HCT116 (cell line): ENCODE measurements at regions not wholly inside any gene's neighbourhood (a gene's known extent, or its start where the extent isn't known, plus 50 kb on each side); places are given as distances from the start of the nearest gene placed in this dataset.

Source experiments
- ATAC-seq: fragments of 200-7000 bp; cut with Tn5 transposase; 2 replicates; pipeline ENCODE4 v1.9.1; 2020; ENCODE audit warnings: mild to moderate bottlenecking, moderate library complexity
- BruUV-seq: library from RNA; stranded (reverse); fragments of 400-500 nt; replicated peaks from 2 replicates; lab custom pipeline; 2021; lab: Mats Ljungman, UMichigan
- CTCF ChIA-PET: fragments of 300-600 bp; sonication (Branson Sonifier 250); formaldehyde crosslinking; loops from one replicate; lab custom pipeline; 2021; ENCODE audit warnings: antibody characterized with exemption; lab: Charles Lee
- POLR2A ChIA-PET: fragments of 300-600, 350-600 bp; sonication (Branson Sonifier 250); formaldehyde crosslinking; loops from one replicate; lab custom pipeline; 2021; ENCODE audit warnings: antibody characterized with exemption; lab: Charles Lee
- RAD21 ChIA-PET, 2 experiments: fragments of 300-600 bp; sonication (Branson Sonifier 250); formaldehyde crosslinking; loops; one replicate each; lab custom pipeline; 2023; ENCODE audit warnings: low total read pairs in 2 of 2; ENCODE audit not compliant: uncharacterized antibody in 2 of 2, unreplicated experiment in 2 of 2, low non-redundant PET in 1 of 2; lab: Charles Lee
- DNase-seq: peaks from one replicate; pipeline ENCODE4 v3.0.0-alpha.2; 2010; ENCODE audit warnings: low read depth, low spot score
- H2AFZ ChIP-seq: fragments of 200-600 bp; shearing (Covaris generic), sonication (generic); 2 replicates; pipeline ENCODE4 v1.6.1; 2017; ENCODE audit warnings: low read depth, mixed run types, mixed read lengths, antibody characterized with exemption, low read length; ENCODE audit not compliant: poor library complexity, severe bottlenecking
- H3K27ac ChIP-seq: 2 replicates; pipeline ENCODE4 v1.5.1; 2012; ENCODE audit warnings: low read depth, low read length
- H3K27me3 ChIP-seq: fragments of 200-600 bp; sonication (generic); 2 replicates; pipeline ENCODE4 v1.6.1; 2016; ENCODE audit warnings: mixed run types, low read length, mixed read lengths; ENCODE audit not compliant: insufficient read depth
- H3K36me3 ChIP-seq, 2 experiments: fragments of 200-500 bp in 1 of 2; fragments of 200-600 bp in 1 of 2; sonication (Bioruptor generic) in 1 of 2; sonication (generic) in 1 of 2; 2 replicates each; pipeline versions ENCODE4 v1.5.1 to v1.6.1; 2014 to 2016; ENCODE audit warnings: low read length in 2 of 2, inconsistent platforms in 1 of 2, mixed read lengths in 1 of 2, mixed run types in 1 of 2; ENCODE audit not compliant: insufficient read depth in 2 of 2, control insufficient read depth in 1 of 2
- H3K4me1 ChIP-seq, 2 experiments: fragments of 200-600 bp in 1 of 2; sonication (generic) in 1 of 2; 2 replicates each; pipeline versions ENCODE4 v1.5.1 to v1.6.1; 2012 to 2017; ENCODE audit warnings: low read length in 2 of 2, inconsistent platforms in 1 of 2, mild to moderate bottlenecking in 1 of 2, mixed read lengths in 1 of 2, mixed run types in 1 of 2, moderate library complexity in 1 of 2; ENCODE audit not compliant: insufficient read depth in 2 of 2, control insufficient read depth in 1 of 2
- H3K4me2 ChIP-seq: fragments of 200-600 bp; sonication (generic); 2 replicates; pipeline ENCODE4 v1.6.1; 2017; ENCODE audit warnings: mixed run types, low read length, mixed read lengths
- H3K4me3 ChIP-seq, 2 experiments: fragments of 200-600 bp in 1 of 2; sonication (generic) in 1 of 2; replicated peaks in 1 of 2; 2 replicates each; pipeline ENCODE4 v1.5.1; 2011 to 2016; ENCODE audit warnings: low read length in 2 of 2, control low read depth in 1 of 2, low read depth in 1 of 2, mild to moderate bottlenecking in 1 of 2, mixed read lengths in 1 of 2, mixed run types in 1 of 2
- H3K79me2 ChIP-seq: fragments of 200-600 bp; sonication (generic); 2 replicates; pipeline ENCODE4 v1.6.1; 2017; ENCODE audit warnings: mild to moderate bottlenecking, mixed run types, low read length, moderate library complexity, mixed read lengths; ENCODE audit not compliant: insufficient read depth
- H3K9ac ChIP-seq: fragments of 200-600 bp; sonication (generic); 2 replicates; pipeline ENCODE4 v1.6.1; 2016; ENCODE audit warnings: low read length, mixed read lengths
- H3K9me2 ChIP-seq: fragments of 200-600 bp; sonication (generic), shearing (Covaris generic); 2 replicates; pipeline ENCODE4 v1.6.1; 2017; ENCODE audit warnings: mixed run types, mild to moderate bottlenecking, moderate library complexity; ENCODE audit not compliant: insufficient read depth
- H3K9me3 ChIP-seq, 2 experiments: fragments of 200-500 bp in 1 of 2; fragments of 200-600 bp in 1 of 2; sonication (Bioruptor generic) in 1 of 2; sonication (generic) in 1 of 2; 2 replicates each; pipeline ENCODE4 v1.6.1; 2014 to 2017; ENCODE audit warnings: low read length in 2 of 2, mixed read lengths in 2 of 2, inconsistent platforms in 1 of 2, low read depth in 1 of 2, mild to moderate bottlenecking in 1 of 2, mixed run types in 1 of 2, moderate library complexity in 1 of 2; ENCODE audit not compliant: control insufficient read depth in 1 of 2, insufficient read depth in 1 of 2
- H4K20me1 ChIP-seq: fragments of 200-600 bp; sonication (generic), shearing (Covaris generic); 2 replicates; pipeline ENCODE4 v1.6.1; 2017; ENCODE audit warnings: mixed run types, mild to moderate bottlenecking, moderate library complexity; ENCODE audit not compliant: insufficient read depth
- CBX3 ChIP-seq: IDR thresholded peaks from 2 replicates; pipeline ENCODE4 v1.6.1; 2012; ENCODE audit warnings: low read depth
- EZH2 ChIP-seq: fragments of 200-600 bp; sonication (generic); IDR thresholded peaks from 2 replicates; pipeline ENCODE4 v1.6.1; 2017; ENCODE audit warnings: antibody characterized with exemption, mixed run types
- EZH2phosphoT487 ChIP-seq: fragments of 200-600 bp; IDR thresholded peaks from 2 replicates; pipeline ENCODE4 v1.6.1; 2018; ENCODE audit warnings: antibody characterized with exemption, borderline replicate concordance
- FOSL1 ChIP-seq: IDR thresholded peaks from 2 replicates; pipeline ENCODE4 v1.6.1; 2012; ENCODE audit warnings: low read depth
- JUND ChIP-seq: IDR thresholded peaks from 2 replicates; pipeline ENCODE4 v1.6.1; 2012
- POLR2AphosphoS5 ChIP-seq: IDR thresholded peaks from 2 replicates; pipeline ENCODE4 v1.6.1; 2011; ENCODE audit warnings: mild to moderate bottlenecking, low read depth, low read length, moderate library complexity
- RAD21 ChIP-seq: IDR thresholded peaks from 2 replicates; pipeline ENCODE4 v1.6.1; 2012; ENCODE audit warnings: low read depth, mild to moderate bottlenecking
- SRF ChIP-seq: IDR thresholded peaks from 2 replicates; pipeline ENCODE4 v1.6.1; 2012; ENCODE audit warnings: low read depth
- YY1 ChIP-seq: IDR thresholded peaks from 2 replicates; pipeline ENCODE4 v1.6.1; 2011; ENCODE audit warnings: low read length, low read depth, moderate library complexity, mild to moderate bottlenecking; ENCODE audit not compliant: insufficient replicate concordance; ENCODE audit errors: extremely low read depth
- ZFX ChIP-seq: fragments of 450-650 bp; IDR thresholded peaks from 2 replicates; pipeline ENCODE4 v1.6.1; 2017
- ZNF274 ChIP-seq: fragments of 200-500 bp; sonication (Bioruptor generic); IDR thresholded peaks from 2 replicates; pipeline ENCODE4 v1.6.1; 2014; ENCODE audit warnings: mild to moderate bottlenecking, low read depth, low read length, inconsistent platforms
- intact Hi-C: fragments of 100-400 bp; cut with micrococcal nuclease; formaldehyde crosslinking; loops from 2 replicates; pipeline ENCODE4 v1.10.0; 2022
- TF ChIP-seq, protein P1 (sequence below): IDR thresholded peaks from 2 replicates; pipeline ENCODE4 v1.6.1; 2012
- TF ChIP-seq, protein P2 (sequence below): IDR thresholded peaks from 2 replicates; pipeline ENCODE4 v1.6.1; 2012; ENCODE audit warnings: low read depth
- TF ChIP-seq, protein P3 (sequence below), 3 experiments: fragments of 200-600 bp in 1 of 3; sonication (generic) in 1 of 3; IDR thresholded peaks in 2 of 3; conservative IDR thresholded peaks in 1 of 3; 2 replicates each; pipeline ENCODE4 v1.5.1; 2012 to 2017; ENCODE audit warnings: low read depth in 2 of 3, low read length in 2 of 3, antibody characterized with exemption in 1 of 3, borderline replicate concordance in 1 of 3, control low read depth in 1 of 3, mild to moderate bottlenecking in 1 of 3, mixed read lengths in 1 of 3, mixed run types in 1 of 3, moderate library complexity in 1 of 3; ENCODE audit not compliant: insufficient read depth in 1 of 3

DNA sequence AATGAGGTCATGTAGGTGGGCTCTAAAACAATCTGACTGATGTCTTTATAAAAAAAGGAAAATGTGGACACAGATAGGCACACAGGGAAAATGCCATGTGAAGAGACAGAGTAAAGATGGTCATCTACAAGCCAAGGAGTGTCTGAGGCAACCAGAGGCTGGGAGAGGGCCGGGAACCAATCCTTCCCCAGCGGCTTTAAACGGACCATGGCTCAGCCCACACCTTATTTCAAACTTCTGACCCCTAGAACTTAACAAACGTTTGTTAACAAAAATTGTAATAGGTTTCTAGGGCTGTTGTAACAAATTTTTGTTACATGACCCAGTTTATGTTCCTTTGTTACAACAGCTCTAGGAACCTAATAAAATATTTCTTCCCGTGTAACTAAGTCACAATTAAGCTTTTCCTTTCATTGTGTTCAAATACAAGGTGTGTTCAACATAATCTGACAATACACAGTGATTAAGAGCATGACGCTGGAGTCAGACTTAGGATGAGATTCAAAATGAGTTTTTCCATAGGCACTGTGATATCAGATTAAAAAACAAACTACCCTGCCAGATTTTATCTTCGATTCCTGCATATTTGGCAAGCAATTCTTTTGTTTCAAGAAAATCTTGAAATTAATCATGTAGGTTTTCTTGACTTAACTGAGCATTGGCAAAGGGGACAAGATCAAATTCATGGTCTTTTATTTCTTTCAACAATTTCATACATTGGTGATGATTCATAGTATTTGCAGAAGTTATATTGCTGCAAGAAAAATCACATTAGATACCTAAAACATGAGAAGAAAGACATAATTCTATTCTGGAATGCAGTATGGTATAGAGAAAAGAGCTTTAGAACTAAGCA is 169.5 kb upstream of the RIPOR2 start:
- no peaks in the 10 kb centered on the region for H3K9me2 ChIP-seq
- H3K79me2 ChIP-seq, result no peaks in the 10 kb centered on the region
- H3K9me3 ChIP-seq, result no peaks in the 10 kb centered on the region
- H3K4me2 ChIP-seq, result no peak overlapping the region
- BruUV-seq, result no TSS peak
- TF ChIP-seq, protein P1, sequence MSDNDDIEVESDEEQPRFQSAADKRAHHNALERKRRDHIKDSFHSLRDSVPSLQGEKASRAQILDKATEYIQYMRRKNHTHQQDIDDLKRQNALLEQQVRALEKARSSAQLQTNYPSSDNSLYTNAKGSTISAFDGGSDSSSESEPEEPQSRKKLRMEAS, result no peak
- TF ChIP-seq YY1 (no peak), FOSL1 (no peak), CBX3 (no peak), EZH2phosphoT487 (no peak), EZH2 (no peak), JUND (no peak), POLR2AphosphoS5 (no peak), ZNF274 (no peak), SRF (no peak), RAD21 (no peak), ZFX (no peak)
- TF ChIP-seq, protein P2, sequence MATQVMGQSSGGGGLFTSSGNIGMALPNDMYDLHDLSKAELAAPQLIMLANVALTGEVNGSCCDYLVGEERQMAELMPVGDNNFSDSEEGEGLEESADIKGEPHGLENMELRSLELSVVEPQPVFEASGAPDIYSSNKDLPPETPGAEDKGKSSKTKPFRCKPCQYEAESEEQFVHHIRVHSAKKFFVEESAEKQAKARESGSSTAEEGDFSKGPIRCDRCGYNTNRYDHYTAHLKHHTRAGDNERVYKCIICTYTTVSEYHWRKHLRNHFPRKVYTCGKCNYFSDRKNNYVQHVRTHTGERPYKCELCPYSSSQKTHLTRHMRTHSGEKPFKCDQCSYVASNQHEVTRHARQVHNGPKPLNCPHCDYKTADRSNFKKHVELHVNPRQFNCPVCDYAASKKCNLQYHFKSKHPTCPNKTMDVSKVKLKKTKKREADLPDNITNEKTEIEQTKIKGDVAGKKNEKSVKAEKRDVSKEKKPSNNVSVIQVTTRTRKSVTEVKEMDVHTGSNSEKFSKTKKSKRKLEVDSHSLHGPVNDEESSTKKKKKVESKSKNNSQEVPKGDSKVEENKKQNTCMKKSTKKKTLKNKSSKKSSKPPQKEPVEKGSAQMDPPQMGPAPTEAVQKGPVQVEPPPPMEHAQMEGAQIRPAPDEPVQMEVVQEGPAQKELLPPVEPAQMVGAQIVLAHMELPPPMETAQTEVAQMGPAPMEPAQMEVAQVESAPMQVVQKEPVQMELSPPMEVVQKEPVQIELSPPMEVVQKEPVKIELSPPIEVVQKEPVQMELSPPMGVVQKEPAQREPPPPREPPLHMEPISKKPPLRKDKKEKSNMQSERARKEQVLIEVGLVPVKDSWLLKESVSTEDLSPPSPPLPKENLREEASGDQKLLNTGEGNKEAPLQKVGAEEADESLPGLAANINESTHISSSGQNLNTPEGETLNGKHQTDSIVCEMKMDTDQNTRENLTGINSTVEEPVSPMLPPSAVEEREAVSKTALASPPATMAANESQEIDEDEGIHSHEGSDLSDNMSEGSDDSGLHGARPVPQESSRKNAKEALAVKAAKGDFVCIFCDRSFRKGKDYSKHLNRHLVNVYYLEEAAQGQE, result no peak
- TF ChIP-seq, protein P3, sequence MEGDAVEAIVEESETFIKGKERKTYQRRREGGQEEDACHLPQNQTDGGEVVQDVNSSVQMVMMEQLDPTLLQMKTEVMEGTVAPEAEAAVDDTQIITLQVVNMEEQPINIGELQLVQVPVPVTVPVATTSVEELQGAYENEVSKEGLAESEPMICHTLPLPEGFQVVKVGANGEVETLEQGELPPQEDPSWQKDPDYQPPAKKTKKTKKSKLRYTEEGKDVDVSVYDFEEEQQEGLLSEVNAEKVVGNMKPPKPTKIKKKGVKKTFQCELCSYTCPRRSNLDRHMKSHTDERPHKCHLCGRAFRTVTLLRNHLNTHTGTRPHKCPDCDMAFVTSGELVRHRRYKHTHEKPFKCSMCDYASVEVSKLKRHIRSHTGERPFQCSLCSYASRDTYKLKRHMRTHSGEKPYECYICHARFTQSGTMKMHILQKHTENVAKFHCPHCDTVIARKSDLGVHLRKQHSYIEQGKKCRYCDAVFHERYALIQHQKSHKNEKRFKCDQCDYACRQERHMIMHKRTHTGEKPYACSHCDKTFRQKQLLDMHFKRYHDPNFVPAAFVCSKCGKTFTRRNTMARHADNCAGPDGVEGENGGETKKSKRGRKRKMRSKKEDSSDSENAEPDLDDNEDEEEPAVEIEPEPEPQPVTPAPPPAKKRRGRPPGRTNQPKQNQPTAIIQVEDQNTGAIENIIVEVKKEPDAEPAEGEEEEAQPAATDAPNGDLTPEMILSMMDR (IDR thresholded peaks at IDR 0.05 in 2 of 3, conservative IDR thresholded peaks at IDR 0.05 in 1 of 3; ENCODE audit: borderline replicate concordance in 1 of 3, insufficient read depth in 1 of 3, low read depth in 2 of 3, low read length in 2 of 3), result no peak
- H3K4me3 ChIP-seq, result no peak overlapping the region
- no peak overlapping the region for H3K9ac ChIP-seq
- H3K27me3 ChIP-seq, result peaks cover 12% of the 10 kb centered on the region
- ChIA-PET RAD21 (no interaction called here), POLR2A (no interaction called here), CTCF (no interaction called here)
- DNase-seq, result no peak
- ATAC-seq, result no peak
- no peak overlapping the region for H3K27ac ChIP-seq
- intact Hi-C loops, result no loop called here
- no peaks in the 10 kb centered on the region for H3K4me1 ChIP-seq
- H2AFZ ChIP-seq, result no peak overlapping the region
- H3K36me3 ChIP-seq, result no peaks in the 10 kb centered on the region
- H4K20me1 ChIP-seq, result no peaks in the 10 kb centered on the region
